ENCODE measurements at regions not wholly inside any gene's neighbourhood (a gene's known extent, or its start where the extent isn't known, plus 50 kb on each side); places are given as distances from the start of the nearest gene placed in this dataset.

- CTCF ChIA-PET = no interaction called here
Measured at GRCh38 chr3:148518520-148518919, 179.2 kb upstream of the AGTR1 start.

More at GRCh38 chr3:148518520-148518919, 179.2 kb upstream of the AGTR1 start:
- ChIA-PET POLR2A (no interaction called here), SMC1A (ENCODE audit: uncharacterized antibody, unreplicated experiment) (no interaction called here), RAD21 (ENCODE audit: unreplicated experiment) (no interaction called here)
- DNase-seq (ENCODE audit: low read depth, low spot score) = no peak
- H3K9me3 ChIP-seq (replicated peaks; ENCODE audit: control insufficient read depth, insufficient read depth, low read length) = no peaks in the 10 kb centered on the region
- no peaks in the 10 kb centered on the region for H3K27me3 ChIP-seq (replicated peaks in 1 of 2; ENCODE audit: control insufficient read depth in 2 of 2, insufficient read depth in 2 of 2, low read length in 1 of 2)
- no peak for ATAC-seq
- H4K20me1 ChIP-seq (ENCODE audit: control insufficient read depth, insufficient read depth) = no peaks in the 10 kb centered on the region
- intact Hi-C loops (cut with micrococcal nuclease; ENCODE audit: unreplicated experiment) = no loop called here
- TF ChIP-seq CEBPB (IDR thresholded peaks at IDR 0.05; ENCODE audit: borderline replicate concordance in 1 of 2, low read depth in 2 of 2, low read length in 2 of 2) (no peak), REST (IDR thresholded peaks at IDR 0.05; ENCODE audit: low read depth, low read length) (no peak), RELB (IDR thresholded peaks at IDR 0.05; ENCODE audit: low read depth) (no peak), ETV6 (conservative IDR thresholded peaks at IDR 0.05 in 1 of 2, IDR thresholded peaks at IDR 0.05 in 1 of 2; ENCODE audit: borderline replicate concordance in 1 of 2, low read depth in 1 of 2) (no peak), POLR2A (IDR thresholded peaks at IDR 0.05; ENCODE audit: low read depth, low read length) (no peak), SIX5 (IDR thresholded peaks at IDR 0.05; ENCODE audit: low read depth, low read length, severe bottlenecking) (no peak), POLR2AphosphoS5 (IDR thresholded peaks at IDR 0.05; ENCODE audit: low read length) (no peak), MYC (IDR thresholded peaks at IDR 0.05; ENCODE audit: insufficient read depth, insufficient read length, insufficient replicate concordance, low read length, severe bottlenecking) (no peak), CREB1 (IDR thresholded peaks at IDR 0.05; ENCODE audit: low read depth) (no peak), MAX (IDR thresholded peaks at IDR 0.05; ENCODE audit: low read depth, low read length) (no peak), RAD21 (IDR thresholded peaks at IDR 0.05; ENCODE audit: insufficient read depth, low read depth, low read length) (no peak), CHD1 (IDR thresholded peaks at IDR 0.05; ENCODE audit: low read depth, low read length) (no peak)
- H3K79me2 ChIP-seq (ENCODE audit: control insufficient read depth, insufficient read depth, low read length) = no peaks in the 10 kb centered on the region
- no peaks in the 10 kb centered on the region for H3K36me3 ChIP-seq (ENCODE audit: control insufficient read depth in 2 of 2, insufficient read depth in 2 of 2, low read length in 1 of 2)
- H3K4me1 ChIP-seq (ENCODE audit: control insufficient read depth, insufficient read depth, low read length) = no peaks in the 10 kb centered on the region
- no peak overlapping the region for H3K4me2 ChIP-seq (ENCODE audit: control insufficient read depth, insufficient read depth)
- no peak overlapping the region for H3K4me3 ChIP-seq
- no peak overlapping the region for H2AFZ ChIP-seq (ENCODE audit: control insufficient read depth, low read depth, low read length)
- in situ Hi-C loops (cut with MboI) = no loop called here
- no TSS peak for BruUV-seq (replicated peaks)
- H3K27ac ChIP-seq (ENCODE audit: control insufficient read depth, insufficient read depth) = no peak overlapping the region
- no peak for FAIRE-seq
- H3K9ac ChIP-seq (ENCODE audit: control insufficient read depth, insufficient read depth, low read length) = no peak overlapping the region
